Motor neuron (in vitro differentiated cells): ENCODE measurements at regions not wholly inside any gene's neighbourhood (a gene's known extent, or its start where the extent isn't known, plus 50 kb on each side); places are given as distances from the start of the nearest gene placed in this dataset.

Source experiments
- ATAC-seq, 8 experiments: fragments of 200-7000 bp; cut with Tn5 transposase; replicated peaks in 6 of 8; 2 replicates each; pipeline ENCODE4 v1.8.0; 2021; ENCODE audit warnings: mild to moderate bottlenecking in 8 of 8, moderate library complexity in 8 of 8
- H3K27ac ChIP-seq, 2 donors: fragments of 250-450 bp; sonication (Bioruptor Pico); 2 replicates each; pipeline ENCODE4 v1.9.0; 2021; ENCODE audit warnings: antibody characterized with exemption in 2 of 2, mild to moderate bottlenecking in 2 of 2, moderate library complexity in 1 of 2
- H3K4me1 ChIP-seq, 2 donors: fragments of 250-450 bp; sonication (Bioruptor Pico); replicated peaks in 1 of 2; 2 replicates each; pipeline ENCODE4 v1.6.1; 2021; ENCODE audit warnings: antibody characterized with exemption in 2 of 2, mild to moderate bottlenecking in 2 of 2, moderate library complexity in 1 of 2
- H3K4me3 ChIP-seq, 5 donors: fragments of 250-450 bp; sonication (Bioruptor Pico); 2 replicates each; pipeline ENCODE4 v1.9.0; 2021; ENCODE audit warnings: antibody characterized with exemption in 5 of 5, mild to moderate bottlenecking in 5 of 5, moderate library complexity in 4 of 5
- WGBS, 10 experiments: fragments of 450-650 bp; shearing (Covaris generic); methylation state at CpG; one replicate each; pipeline ENCODE4 v1.0.0; 2022; 5-methylcytosine and 5-hydroxymethylcytosine counted together
- in situ Hi-C, 9 experiments: fragments of 400-800 bp; cut with MboI; loops; one replicate each; pipeline ENCODE4 v1.15.0; 2021; ENCODE audit warnings: low sequenced_read_pairs in 9 of 9, low pct_unique_long_range_greater_than_20kb in 2 of 9; ENCODE audit not compliant: unreplicated experiment in 9 of 9

DNA sequence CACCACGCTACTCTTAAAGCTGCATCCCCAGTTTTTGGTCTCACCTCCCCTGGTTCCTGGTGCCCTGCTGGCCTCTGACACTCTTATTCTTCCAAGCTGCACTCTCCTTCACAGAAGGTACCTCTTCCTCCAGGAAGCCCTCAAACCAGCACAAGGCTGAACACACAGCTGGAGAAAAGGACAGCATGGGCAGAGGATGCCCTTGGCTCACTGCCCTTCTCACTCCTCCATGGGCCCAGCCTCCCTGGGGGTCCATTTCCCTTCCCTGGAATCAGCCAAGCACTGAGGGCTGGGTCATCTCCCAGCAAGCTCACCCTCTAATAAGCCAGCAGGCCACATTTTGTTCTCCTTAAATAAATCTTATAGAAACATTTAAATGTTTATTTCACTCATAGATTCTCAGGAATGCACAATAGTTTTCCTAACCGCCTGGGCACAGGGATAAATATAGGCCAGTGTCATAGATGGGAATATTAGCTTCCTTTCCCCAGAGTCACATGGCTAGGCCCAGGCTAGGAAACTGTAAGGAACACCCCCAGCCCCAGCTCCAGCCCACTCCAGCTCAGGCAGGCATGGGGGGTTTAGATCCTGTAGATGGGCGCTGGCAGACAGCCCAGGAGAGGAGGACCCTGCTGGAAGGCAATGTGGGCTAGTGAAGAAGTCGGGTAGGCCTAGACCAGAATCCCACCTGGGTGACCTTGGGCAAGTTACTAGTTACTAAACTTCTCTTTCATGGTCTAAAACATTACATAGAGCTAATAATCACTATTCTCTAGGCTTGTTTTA, 51.5 kb downstream of the IRAG1 start:
- no peak overlapping the region for H3K27ac ChIP-seq
- ATAC-seq = no peak
- H3K4me1 ChIP-seq = peaks cover 5 to 6% of the 10 kb centered on the region in 2 donors
- 33 to 100% (median 89%) methylated on average over 1 to 4 of the region's 4 CpGs; no CpG with 5 or more reads in 2 of the 10 experiments for WGBS, 10 experiments
- no peak overlapping the region for H3K4me3 ChIP-seq
- in situ Hi-C loops = loop anchor here in 1 of 9 experiments (10.0 kb wide), 1 partner anchor 237 kb away; no protein-coding TSS in a partner anchor

DNA sequence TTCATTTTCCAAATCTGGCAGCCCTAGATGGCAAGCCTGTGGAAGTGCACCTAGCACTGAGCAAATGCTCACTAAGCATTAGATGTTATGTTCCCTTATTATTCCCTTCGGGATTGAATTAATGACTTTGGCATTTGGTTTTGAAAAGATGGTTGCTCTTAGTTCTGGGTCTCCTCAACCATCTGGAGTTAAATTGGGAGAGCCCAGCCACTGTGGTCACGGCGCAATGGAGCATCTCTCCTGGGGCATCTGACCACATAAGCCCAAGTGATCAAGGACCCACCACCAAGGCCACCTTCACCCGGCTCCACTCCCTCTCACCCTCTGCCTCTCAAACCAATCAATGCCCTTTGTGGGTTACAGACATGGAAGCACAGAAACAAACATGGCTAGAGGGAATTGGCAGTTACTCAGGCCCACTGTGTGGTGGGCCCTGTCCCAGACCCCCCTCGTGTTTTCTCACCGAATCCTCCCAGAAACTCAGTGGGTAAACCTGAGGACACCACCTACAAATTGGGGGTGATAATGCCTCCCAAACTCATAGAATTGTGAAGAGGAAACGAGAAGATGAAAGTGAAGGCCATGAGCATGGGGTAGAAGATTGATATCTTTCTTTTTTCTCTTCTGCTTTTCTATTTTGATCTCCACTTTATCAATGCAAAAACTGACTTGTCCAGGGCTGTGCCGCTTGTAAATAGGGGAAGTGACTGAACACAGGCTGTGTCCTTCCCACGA, 52.2 kb downstream of the IRAG1 start:
- in situ Hi-C loops = loop anchor here in 1 of 9 experiments (10.0 kb wide), 1 partner anchor 237 kb away; no protein-coding TSS in a partner anchor
- WGBS, 10 experiments = 47 to 100% (median 80%) methylated on average over 1 to 6 of the region's 9 CpGs; no CpG with 5 or more reads in 1 of the 10 experiments
- peaks cover 5 to 6% of the 10 kb centered on the region in 2 donors for H3K4me1 ChIP-seq
- H3K27ac ChIP-seq = no peak overlapping the region
- ATAC-seq = no peak
- H3K4me3 ChIP-seq = no peak overlapping the region

DNA sequence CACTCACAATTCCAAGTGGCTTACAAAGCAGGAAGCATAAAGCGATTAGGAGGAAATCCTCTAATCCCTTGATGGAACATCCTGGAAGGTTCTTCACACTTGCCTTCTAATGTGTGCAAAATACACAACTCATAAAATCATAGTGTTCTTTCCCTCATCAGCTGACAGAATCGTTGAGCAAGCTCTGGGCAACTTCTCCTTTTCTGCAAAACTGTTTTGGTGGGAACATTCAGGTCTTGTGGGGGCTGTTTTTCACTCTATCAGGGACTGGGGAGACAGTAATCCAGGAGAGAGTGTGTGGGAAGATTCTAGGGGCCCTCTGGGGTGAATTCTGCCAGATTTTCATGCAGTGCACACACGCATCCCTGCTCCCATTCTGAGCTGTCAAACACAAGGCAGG, 53.2 kb downstream of the IRAG1 start:
- no peak for ATAC-seq
- 67 to 93% (median 83%) methylated on average over 1 to 3 of the region's 3 CpGs; no CpG with 5 or more reads in 5 of the 10 experiments for WGBS, 10 experiments
- Histone ChIP-seq H3K27ac (no peak overlapping the region), H3K4me1 (peaks cover 5 to 6% of the 10 kb centered on the region in 2 donors), H3K4me3 (no peak overlapping the region)
- in situ Hi-C loops = loop anchor here in 1 of 9 experiments (10.0 kb wide), 1 partner anchor 236 kb away; no protein-coding TSS in a partner anchor

DNA sequence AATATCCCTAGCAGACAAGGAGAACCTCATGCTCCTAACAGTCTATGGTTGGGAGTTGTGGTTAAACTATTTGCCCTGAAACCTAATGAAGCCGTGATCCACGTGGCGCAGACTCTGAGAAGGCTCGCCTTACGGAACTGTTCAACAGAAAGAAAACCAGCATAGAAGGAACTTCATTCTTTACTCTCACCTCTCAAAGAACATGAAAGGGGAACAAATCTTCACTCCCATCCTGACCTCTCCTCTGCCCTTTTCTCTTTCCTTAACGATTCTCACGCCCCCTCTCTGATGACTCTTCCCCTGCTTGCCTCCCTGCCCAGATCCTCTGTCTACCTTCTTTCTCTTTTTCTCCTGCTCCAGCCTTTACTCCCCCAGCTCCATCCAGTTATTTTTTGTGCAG, 54.2 kb downstream of the IRAG1 start:
- H3K27ac ChIP-seq = no peak overlapping the region
- ATAC-seq = no peak
- in situ Hi-C loops = no loop called here
- WGBS, 10 experiments = 20 to 100% (median 69%) methylated on average over 1 to 5 of the region's 7 CpGs; no CpG with 5 or more reads in 2 of the 10 experiments
- peaks cover 5 to 6% of the 10 kb centered on the region in 2 donors for H3K4me1 ChIP-seq
- H3K4me3 ChIP-seq = no peak overlapping the region

DNA sequence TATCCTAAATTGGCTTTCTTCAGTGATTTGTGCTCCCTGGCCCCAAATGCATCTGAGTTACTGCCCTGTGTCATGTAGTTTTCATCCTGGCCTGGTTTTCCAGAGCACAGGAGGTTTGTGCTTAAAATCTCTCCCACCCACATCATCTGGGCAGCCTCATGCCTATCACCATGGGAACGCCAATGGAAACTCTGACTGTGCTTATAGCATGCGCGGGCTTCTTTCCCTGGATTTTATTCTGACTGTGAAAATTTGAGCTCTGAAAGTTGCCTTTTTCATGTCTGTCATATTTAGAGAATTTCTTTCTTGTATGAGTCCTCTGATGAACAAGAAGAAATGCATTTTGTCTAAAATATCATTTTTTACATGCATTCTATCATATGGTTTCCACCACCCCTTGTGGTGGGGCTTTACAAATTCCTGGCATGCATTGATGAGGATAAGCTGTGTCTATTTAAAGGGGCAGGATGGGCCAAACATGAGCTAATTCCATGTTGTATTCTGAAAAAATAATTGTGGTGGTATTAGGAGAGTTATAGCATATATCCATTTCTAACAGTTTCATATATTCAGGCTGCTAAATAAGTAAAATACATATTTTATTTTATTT, 55.1 kb downstream of the IRAG1 start:
- in situ Hi-C loops = no loop called here
- Histone ChIP-seq H3K4me1 (peaks cover 5 to 6% of the 10 kb centered on the region in 2 donors), H3K4me3 (no peak overlapping the region), H3K27ac (no peak overlapping the region)
- ATAC-seq = peak; percentile 48 to 99 (median 70)
- WGBS, 10 experiments = 29 to 100% (median 72%) methylated on average over 1 to 3 of the region's 3 CpGs; no CpG with 5 or more reads in 6 of the 10 experiments

DNA sequence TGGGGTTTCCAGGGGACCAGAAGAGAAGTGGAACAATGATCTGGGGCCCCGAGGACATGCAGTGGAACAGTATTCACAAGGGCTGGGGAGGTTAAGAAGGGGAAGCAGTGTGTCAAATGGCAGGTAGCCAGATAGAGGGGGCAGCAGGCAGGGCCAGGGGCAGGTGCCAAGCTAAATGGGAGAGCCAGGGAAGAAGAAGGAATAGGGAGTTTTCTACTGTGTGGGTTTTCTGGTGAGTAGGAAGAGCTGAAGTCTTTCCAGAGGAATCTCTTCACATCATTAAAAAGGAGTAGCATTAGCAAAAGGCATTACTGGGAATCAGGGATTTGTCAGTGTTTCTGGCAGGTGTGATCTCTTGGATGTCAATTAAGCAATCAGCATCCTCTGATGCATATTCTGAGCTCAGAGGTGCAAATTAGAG, 55.8 kb downstream of the IRAG1 start:
- no peak for ATAC-seq
- H3K4me3 ChIP-seq = no peak overlapping the region
- H3K4me1 ChIP-seq = peaks cover 5 to 6% of the 10 kb centered on the region in 2 donors
- no peak overlapping the region for H3K27ac ChIP-seq
- WGBS, 10 experiments = 14 to 100% (median 67%) methylated on average over 1 of the region's 1 CpG; no CpG with 5 or more reads in 5 of the 10 experiments
- in situ Hi-C loops = no loop called here

DNA sequence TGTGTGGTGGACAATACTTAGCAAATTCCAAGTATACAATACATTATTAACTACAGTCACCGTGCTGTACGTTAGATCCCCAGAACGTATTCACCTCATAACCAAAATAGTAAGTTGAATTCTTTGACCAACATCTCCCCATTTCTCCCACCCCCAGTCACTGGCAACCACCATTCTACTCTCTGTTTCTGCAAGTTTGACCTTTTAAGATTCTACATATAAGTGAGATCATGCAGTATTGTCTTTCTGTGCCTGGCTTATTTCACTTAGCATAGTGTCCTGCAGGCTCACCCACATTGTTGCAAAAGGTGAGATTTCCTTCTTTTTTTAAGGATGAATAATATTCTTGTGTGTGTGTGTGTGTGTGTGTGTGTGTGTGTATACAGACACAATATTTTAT, 59.1 kb downstream of the IRAG1 start:
- Histone ChIP-seq H3K4me1 (peaks cover 5 to 6% of the 10 kb centered on the region in 2 donors), H3K27ac (no peak overlapping the region), H3K4me3 (no peak overlapping the region)
- 75 to 100% (median 94%) methylated on average over 1 to 3 of the region's 3 CpGs; no CpG with 5 or more reads in 3 of the 10 experiments for WGBS, 10 experiments
- in situ Hi-C loops = no loop called here
- no peak for ATAC-seq

DNA sequence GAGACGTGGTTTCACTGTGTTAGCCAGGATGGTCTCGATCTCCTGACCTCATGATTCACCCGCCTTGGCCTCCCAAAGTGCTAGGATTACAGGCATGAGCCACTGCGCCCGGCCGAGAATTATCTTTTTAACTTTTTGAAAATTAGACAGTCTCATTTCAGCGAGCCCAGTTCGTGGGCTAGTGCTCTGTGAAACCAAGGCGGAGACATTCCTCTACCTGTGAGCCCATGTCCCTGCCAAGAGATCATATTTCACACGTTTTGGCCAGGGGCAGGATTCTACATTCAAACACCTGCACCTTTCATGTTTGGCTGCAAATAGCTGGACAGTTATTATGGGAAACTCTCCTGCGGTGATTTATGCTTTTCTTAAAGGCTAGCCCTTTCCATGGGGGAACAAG, 60.3 kb downstream of the IRAG1 start:
- Histone ChIP-seq H3K27ac (no peak overlapping the region), H3K4me3 (no peak overlapping the region), H3K4me1 (peaks cover 2 to 3% of the 10 kb centered on the region in 2 donors)
- 20 to 100% (median 88%) methylated on average over 1 to 6 of the region's 11 CpGs; no CpG with 5 or more reads in 3 of the 10 experiments for WGBS, 10 experiments
- in situ Hi-C loops = no loop called here
- no peak for ATAC-seq

DNA sequence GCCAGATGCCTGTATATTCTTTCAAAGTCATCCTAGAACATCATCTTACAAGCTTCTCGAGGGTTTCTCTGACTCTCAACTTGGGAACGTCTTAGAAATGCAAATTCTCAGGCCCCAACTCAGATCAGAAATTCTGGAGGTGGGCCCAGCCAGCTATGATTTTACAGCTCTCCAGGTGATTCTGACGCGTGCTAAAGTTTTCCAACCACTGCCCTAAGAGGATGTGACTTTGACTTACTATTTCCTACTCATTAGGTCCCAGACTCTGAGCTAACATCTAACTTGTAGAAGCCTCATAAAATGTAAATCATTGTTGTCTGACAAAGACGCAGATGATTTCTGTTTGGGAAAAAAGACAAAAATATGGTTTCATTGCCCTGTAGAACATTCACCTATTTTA, 61.1 kb downstream of the IRAG1 start:
- WGBS, 10 experiments = 40 to 100% (median 91%) methylated on average over 1 to 5 of the region's 5 CpGs; no CpG with 5 or more reads in 1 of the 10 experiments
- no peak overlapping the region for H3K4me3 ChIP-seq
- no peak overlapping the region for H3K27ac ChIP-seq
- no peak for ATAC-seq
- in situ Hi-C loops = no loop called here
- no peaks in the 10 kb centered on the region for H3K4me1 ChIP-seq

DNA sequence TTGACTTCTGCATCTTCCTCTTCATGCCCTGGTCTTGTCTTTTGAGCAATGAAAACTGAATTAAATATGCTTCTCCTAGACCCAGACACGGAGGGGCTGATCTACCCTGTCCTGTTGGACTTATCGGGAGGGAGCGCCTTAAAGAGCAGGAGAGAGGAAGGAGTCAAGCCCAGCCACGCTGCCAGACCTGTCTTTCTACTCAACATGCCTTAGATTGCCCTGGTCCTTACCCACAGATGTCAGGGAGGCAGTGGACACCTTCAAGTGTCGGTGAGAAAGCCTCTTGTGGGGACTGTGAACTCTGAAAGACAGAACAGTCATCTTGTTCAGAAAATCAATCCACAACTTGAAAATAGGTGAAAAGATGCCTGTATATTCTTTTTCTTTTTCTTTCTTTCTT, 61.8 kb downstream of the IRAG1 start:
- in situ Hi-C loops = no loop called here
- 59 to 100% (median 92%) methylated on average over 1 to 5 of the region's 5 CpGs; no CpG with 5 or more reads in 1 of the 10 experiments for WGBS, 10 experiments
- no peaks in the 10 kb centered on the region for H3K4me1 ChIP-seq
- no peak overlapping the region for H3K27ac ChIP-seq
- H3K4me3 ChIP-seq = no peak overlapping the region
- ATAC-seq = no peak

DNA sequence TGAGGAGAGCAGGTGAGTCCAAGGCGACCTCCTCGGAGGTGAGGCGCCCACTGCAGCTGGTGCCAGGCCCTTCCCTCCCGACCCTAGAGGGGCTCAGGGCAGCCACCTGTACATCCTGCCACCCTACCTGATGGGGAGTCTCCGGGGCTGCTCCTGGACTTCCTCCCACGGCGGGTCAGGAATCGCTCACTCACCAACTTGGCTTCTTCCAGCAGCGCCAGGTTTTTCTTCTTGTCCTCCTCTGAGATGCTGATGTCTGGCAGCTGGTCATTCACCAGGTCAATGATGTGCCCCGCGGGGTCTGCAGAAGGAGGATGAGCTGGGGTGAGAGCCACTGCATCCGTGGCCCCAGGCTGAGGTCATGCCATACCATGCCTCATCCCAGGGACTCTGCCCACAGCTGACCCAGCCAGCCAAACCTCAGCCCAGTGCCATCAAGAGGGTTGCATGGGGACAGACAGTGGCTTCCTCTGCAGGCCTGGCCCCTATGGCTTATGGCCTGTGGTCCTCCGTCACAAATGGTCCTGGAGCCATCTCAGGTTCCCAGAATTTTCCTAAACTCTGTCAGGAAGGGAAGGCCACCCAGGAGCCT, 61.0 kb upstream of the LYVE1 start:
- Histone ChIP-seq H3K27ac (no peak overlapping the region), H3K4me1 (no peaks in the 10 kb centered on the region), H3K4me3 (no peak overlapping the region)
- WGBS, 10 experiments = 20 to 100% (median 63%) methylated on average over 1 to 5 of the region's 13 CpGs; no CpG with 5 or more reads in 4 of the 10 experiments
- in situ Hi-C loops = no loop called here
- ATAC-seq = no peak

DNA sequence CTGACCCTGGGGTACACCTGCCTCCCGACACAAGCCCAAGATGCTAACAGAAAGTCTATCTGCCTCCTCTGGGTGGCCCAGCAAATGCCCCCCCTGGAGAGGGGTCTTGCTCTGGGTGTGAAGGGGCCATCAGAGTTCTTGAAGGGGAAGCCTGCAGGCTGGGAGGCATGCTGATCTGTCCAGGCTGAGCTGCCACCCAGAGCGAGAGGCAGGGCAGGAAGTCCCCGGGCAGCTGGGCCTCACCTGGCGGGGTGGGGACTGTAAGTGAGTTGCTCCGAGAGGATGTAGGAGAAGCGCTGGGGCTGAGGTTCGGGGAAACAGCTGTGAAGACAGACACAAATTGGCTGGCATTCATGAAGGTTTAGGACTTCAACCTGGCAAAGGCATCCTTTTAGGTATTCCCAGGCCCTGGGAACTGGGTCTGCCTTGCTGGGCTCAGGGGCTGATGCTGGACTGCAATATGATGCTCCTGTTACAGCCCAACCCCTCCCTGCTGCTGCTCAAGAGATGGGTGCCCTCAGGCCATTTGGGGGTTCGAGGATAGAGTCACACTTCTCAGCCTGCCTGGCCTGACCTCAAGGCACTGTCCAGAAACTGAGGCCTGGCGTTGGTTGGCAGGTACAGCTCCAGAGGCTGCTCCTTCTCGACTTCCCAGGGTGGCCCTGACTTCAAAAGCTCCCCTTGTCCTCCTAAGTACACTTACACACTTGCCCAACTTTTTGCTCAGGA, 60.2 kb upstream of the LYVE1 start:
- no peak for ATAC-seq
- Histone ChIP-seq H3K27ac (no peak overlapping the region), H3K4me3 (no peak overlapping the region), H3K4me1 (no peaks in the 10 kb centered on the region)
- in situ Hi-C loops = no loop called here
- 77 to 100% (median 80%) methylated on average over 1 to 8 of the region's 10 CpGs; no CpG with 5 or more reads in 3 of the 10 experiments for WGBS, 10 experiments
